CD14-positive monocyte (primary cell): ENCODE measurements at regions not wholly inside any gene's neighbourhood (a gene's known extent, or its start where the extent isn't known, plus 50 kb on each side); places are given as distances from the start of the nearest gene placed in this dataset.
A peak's percentile ranks its signal among the peaks of the same experiment; 100 is the strongest.

ENCODE experiments used
- DNase-seq, 3 donors: peaks; one replicate each; pipeline ENCODE4 v3.0.0-alpha.2; 2011 to 2022
- H2AFZ ChIP-seq: 2 replicates; pipeline ENCODE4 v1.6.0; 2012; ENCODE audit warnings: mild to moderate bottlenecking, low read depth, low read length, inconsistent platforms; ENCODE audit not compliant: insufficient read depth, poor library complexity, severe bottlenecking
- H3K27ac ChIP-seq, 2 donors: 1 replicate in 1 of 2; 2 replicates in 1 of 2; pipeline ENCODE4 v1.5.1; 2012 to 2013; ENCODE audit warnings: low read length in 2 of 2, control low read depth in 1 of 2, inconsistent platforms in 1 of 2, low read depth in 1 of 2, mild to moderate bottlenecking in 1 of 2
- H3K27me3 ChIP-seq, 2 donors: one replicate each; pipeline versions ENCODE4 v1.6.0 to v1.6.1; 2011 to 2013; ENCODE audit warnings: low read length in 2 of 2; ENCODE audit not compliant: control insufficient read depth in 2 of 2, insufficient read depth in 2 of 2
- H3K36me3 ChIP-seq, 2 donors: replicated peaks in 1 of 2; 1 replicate in 1 of 2; 2 replicates in 1 of 2; pipeline versions ENCODE4 v1.5.1 to v1.6.1; 2012 to 2013; ENCODE audit warnings: low read length in 2 of 2, control low read depth in 1 of 2, inconsistent platforms in 1 of 2, mild to moderate bottlenecking in 1 of 2; ENCODE audit not compliant: insufficient read depth in 2 of 2, control insufficient read depth in 1 of 2
- H3K4me1 ChIP-seq, 2 donors: 1 replicate in 1 of 2; 2 replicates in 1 of 2; pipeline versions ENCODE4 v1.5.1 to v1.6.1; 2012 to 2013; ENCODE audit warnings: low read length in 2 of 2, control low read depth in 1 of 2, inconsistent platforms in 1 of 2, mild to moderate bottlenecking in 1 of 2, moderate library complexity in 1 of 2; ENCODE audit not compliant: insufficient read depth in 2 of 2, control insufficient read depth in 1 of 2
- H3K4me2 ChIP-seq: replicated peaks from 2 replicates; pipeline ENCODE3; 2012; ENCODE audit warnings: low read length, moderate library complexity, mild to moderate bottlenecking; ENCODE audit not compliant: poor library complexity, severe bottlenecking; ENCODE audit errors: extremely low read depth
- H3K4me3 ChIP-seq, 3 experiments: fragments of 200-600 bp in 1 of 3; sonication (generic) in 1 of 3; replicated peaks in 1 of 3; 1 replicate in 2 of 3; 2 replicates in 1 of 3; pipeline ENCODE4 v1.5.1; 2011 to 2013; ENCODE audit warnings: low read length in 3 of 3, mild to moderate bottlenecking in 3 of 3, control low read depth in 2 of 3, low read depth in 2 of 3, inconsistent platforms in 1 of 3, moderate library complexity in 1 of 3
- H3K79me2 ChIP-seq: 2 replicates; pipeline ENCODE4 v1.6.0; 2012; ENCODE audit warnings: mild to moderate bottlenecking, control low read depth, inconsistent platforms, low read length, moderate library complexity; ENCODE audit not compliant: insufficient read depth
- H3K9ac ChIP-seq: 2 replicates; pipeline ENCODE4 v1.6.0; 2017; ENCODE audit warnings: low read length, mild to moderate bottlenecking; ENCODE audit not compliant: insufficient read depth, poor library complexity, severe bottlenecking
- H3K9me3 ChIP-seq, 2 donors: replicated peaks in 1 of 2; 1 replicate in 1 of 2; 2 replicates in 1 of 2; pipeline versions ENCODE4 v1.5.1 to v1.6.1; 2012 to 2013; ENCODE audit warnings: low read length in 2 of 2, control low read depth in 1 of 2; ENCODE audit not compliant: control insufficient read depth in 1 of 2, insufficient read depth in 1 of 2
- H4K20me1 ChIP-seq: 2 replicates; pipeline ENCODE4 v1.6.0; 2012; ENCODE audit warnings: mild to moderate bottlenecking, low read length, control low read depth, moderate library complexity; ENCODE audit not compliant: insufficient read depth
- H3K27ac Mint-ChIP-seq, 7 donors: one replicate each; pipeline ENCODE4 v1.8.0; 2020; ENCODE audit warnings: mild to moderate bottlenecking in 7 of 7, mixed read lengths in 7 of 7, moderate library complexity in 6 of 7, inconsistent platforms in 2 of 7
- H3K27me3 Mint-ChIP-seq, 3 donors: one replicate each; pipeline ENCODE4 v1.8.0; 2021 to 2022; ENCODE audit warnings: low read depth in 3 of 3, mild to moderate bottlenecking in 3 of 3, mixed read lengths in 3 of 3, moderate library complexity in 3 of 3, inconsistent platforms in 1 of 3
- H3K36me3 Mint-ChIP-seq, 2 donors: one replicate each; pipeline ENCODE4 v1.8.0; 2020; ENCODE audit warnings: mixed read lengths in 2 of 2, inconsistent platforms in 1 of 2, mild to moderate bottlenecking in 1 of 2
- H3K4me1 Mint-ChIP-seq: one replicate; pipeline ENCODE4 v1.8.0; 2020; ENCODE audit warnings: mild to moderate bottlenecking, mixed read lengths
- H3K4me3 Mint-ChIP-seq, 2 donors: one replicate each; pipeline ENCODE4 v1.8.0; 2020; ENCODE audit warnings: mild to moderate bottlenecking in 2 of 2, mixed read lengths in 2 of 2, moderate library complexity in 1 of 2
- H3K9me3 Mint-ChIP-seq, 7 donors: one replicate each; pipeline ENCODE4 v1.8.0; 2020 to 2022; ENCODE audit warnings: mixed read lengths in 7 of 7, mild to moderate bottlenecking in 6 of 7, moderate library complexity in 6 of 7, inconsistent platforms in 2 of 7
- CTCF ChIP-seq: fragments of 200-600 bp; IDR thresholded peaks from one replicate; pipeline ENCODE4 v1.8.0; 2022; ENCODE audit warnings: antibody characterized with exemption, mild to moderate bottlenecking
- WGBS: methylation state at CpG from one replicate; pipeline ENCODE4 v1.1.5; 2013; ENCODE audit warnings: missing lambda C conversion rate; ENCODE audit not compliant: insufficient coverage; 5-methylcytosine and 5-hydroxymethylcytosine counted together
- intact Hi-C, 2 donors: fragments of 100-400 bp; cut with micrococcal nuclease; formaldehyde crosslinking; loops; one replicate each; pipeline versions ENCODE4 v1.15.0 to v1.15.1; 2023

- no peaks in the 10 kb centered on the region for H3K36me3 ChIP-seq
- 57% methylated on average over 2 of the region's 8 CpGs for WGBS
- peak overlapping the region in 1 of 2 donors; percentile 9 for H3K27ac ChIP-seq
- peaks cover 0 to 8% of the 10 kb centered on the region in 2 donors for H3K9me3 ChIP-seq
- no peaks in the 10 kb centered on the region for H4K20me1 ChIP-seq
- H3K4me1 Mint-ChIP-seq = peaks cover 38% of the 10 kb centered on the region
- peak overlapping the region in 1 of 2 donors; percentile 36 for H3K4me3 Mint-ChIP-seq
- peak overlapping the region; percentile 27 for H3K4me2 ChIP-seq
- H3K4me1 ChIP-seq = peaks cover 31 to 43% of the 10 kb centered on the region in 2 donors
- no peaks in the 10 kb centered on the region for H3K79me2 ChIP-seq
- H3K27ac Mint-ChIP-seq = peak overlapping the region in 6 of 7 donors; percentile 75 to 89 (median 81)
- no peak overlapping the region for H3K9ac ChIP-seq
- peaks cover 0 to 7% (median 6%) of the 10 kb centered on the region in 3 donors for H3K27me3 Mint-ChIP-seq
- DNase-seq = peak; percentile 44 to 77 (median 46)
- no peak for TF ChIP-seq CTCF
- H3K9me3 Mint-ChIP-seq = peaks cover 6 to 14% (median 10%) of the 10 kb centered on the region in 7 donors
- no peaks in the 10 kb centered on the region for H3K27me3 ChIP-seq
- H3K36me3 Mint-ChIP-seq = peaks cover 0 to 1% of the 10 kb centered on the region in 2 donors
- no peak overlapping the region for H2AFZ ChIP-seq
- intact Hi-C loops = loop anchor here in 1 of 2 donors (5.0 kb wide), 1 partner anchor 108 kb away; no protein-coding TSS in a partner anchor
- H3K4me3 ChIP-seq = peak overlapping the region in 1 of 3 experiments; percentile 10
Observed at GRCh38 chr1:94614168-94614815, 72.7 kb upstream of the F3 start.

- peaks cover 46% of the 10 kb centered on the region for H3K4me1 Mint-ChIP-seq
- Histone ChIP-seq H3K9ac (no peak overlapping the region), H3K79me2 (no peaks in the 10 kb centered on the region), H3K4me3 (no peak overlapping the region), H3K27me3 (no peaks in the 10 kb centered on the region), H4K20me1 (no peaks in the 10 kb centered on the region), H3K36me3 (no peaks in the 10 kb centered on the region), H3K4me1 (peaks cover 38 to 52% of the 10 kb centered on the region in 2 donors), H2AFZ (no peak overlapping the region), H3K9me3 (no peaks in the 10 kb centered on the region), H3K27ac (no peak overlapping the region), H3K4me2 (no peak overlapping the region)
- H3K4me3 Mint-ChIP-seq = no peak overlapping the region
- peaks cover 3 to 7% (median 6%) of the 10 kb centered on the region in 3 donors for H3K27me3 Mint-ChIP-seq
- WGBS = 100% methylated on average over 1 of the region's 7 CpGs
- no peak for TF ChIP-seq CTCF
- H3K9me3 Mint-ChIP-seq = peaks cover 0 to 2% (median 0%) of the 10 kb centered on the region in 7 donors
- intact Hi-C loops = loop anchor here in 1 of 2 donors (5.0 kb wide), 1 partner anchor 110 kb away; no protein-coding TSS in a partner anchor
- peak in 1 of 3 donors; percentile 26 for DNase-seq
- peaks cover 0 to 1% of the 10 kb centered on the region in 2 donors for H3K36me3 Mint-ChIP-seq
- H3K27ac Mint-ChIP-seq = peak overlapping the region in 2 of 7 donors; percentile 10 to 37
Observed at GRCh38 chr1:94612525-94613204, 71.1 kb upstream of the F3 start.
